Ovary (tissue), 3 donors: ENCODE measurements at regions not wholly inside any gene's neighbourhood (a gene's known extent, or its start where the extent isn't known, plus 50 kb on each side); places are given as distances from the start of the nearest gene placed in this dataset.

Experiments used
- EP300 ChIP-seq: sonication (generic); formaldehyde crosslinking; IDR thresholded peaks from one replicate; pipeline ENCODE4 v1.6.1; 2017; ENCODE audit warnings: antibody characterized with exemption
- POLR2A ChIP-seq: fragments of 450-650 bp; IDR thresholded peaks from one replicate; pipeline ENCODE4 v1.6.1; 2017; ENCODE audit warnings: antibody characterized with exemption, mild to moderate bottlenecking, moderate library complexity
- TF ChIP-seq, protein P1 (sequence below), 3 donors: fragments of 450-650 bp in 2 of 3; fragments of 200-600 bp in 1 of 3; IDR thresholded peaks; one replicate each; pipeline versions ENCODE4 v1.5.1 to v1.8.0; 2016 to 2022; ENCODE audit warnings: antibody characterized with exemption in 3 of 3, mild to moderate bottlenecking in 1 of 3
- donor health status: DM: no; HTN: no; CAD: no.

DNA sequence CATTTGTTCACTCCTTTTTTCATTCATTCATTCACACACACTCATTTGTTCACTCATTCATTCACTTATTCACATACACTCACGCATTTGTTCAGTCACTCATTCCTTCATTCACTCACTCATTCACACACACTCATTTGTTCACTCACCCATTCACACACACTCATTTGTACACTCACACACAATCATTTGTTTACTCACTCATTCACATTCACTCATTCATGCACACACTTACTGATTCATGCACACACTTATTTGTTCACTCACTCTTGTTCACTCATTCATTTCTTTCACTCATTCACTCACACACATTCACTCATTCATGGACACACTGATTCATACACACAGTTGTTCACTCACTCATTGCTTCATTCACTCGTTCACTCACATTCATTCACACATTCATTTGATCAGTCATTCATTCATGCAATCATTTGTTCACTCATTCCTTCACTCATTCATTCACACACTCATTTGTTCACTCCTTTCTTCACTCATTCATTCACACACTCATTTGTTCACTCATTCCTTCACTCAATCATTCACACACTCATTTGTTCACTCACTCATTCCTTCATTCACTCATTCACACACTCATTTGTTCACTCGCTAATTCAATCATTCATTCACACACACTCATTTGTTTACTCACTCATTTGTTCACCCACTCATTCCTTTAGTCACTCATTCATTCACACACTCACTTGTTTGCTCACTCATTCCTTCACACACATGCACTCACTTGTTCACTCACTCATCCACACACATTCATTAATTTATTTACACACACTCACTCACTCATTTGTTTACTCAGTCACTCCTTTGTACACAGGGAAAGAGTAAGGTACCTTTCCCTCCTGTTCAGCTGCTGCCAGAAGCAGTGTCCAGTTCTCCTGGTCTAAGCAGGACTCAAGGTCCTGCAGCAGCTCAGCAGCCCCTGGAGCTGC lies 50.7 kb upstream of the BHLHE23 start:
- TF ChIP-seq, protein P1, sequence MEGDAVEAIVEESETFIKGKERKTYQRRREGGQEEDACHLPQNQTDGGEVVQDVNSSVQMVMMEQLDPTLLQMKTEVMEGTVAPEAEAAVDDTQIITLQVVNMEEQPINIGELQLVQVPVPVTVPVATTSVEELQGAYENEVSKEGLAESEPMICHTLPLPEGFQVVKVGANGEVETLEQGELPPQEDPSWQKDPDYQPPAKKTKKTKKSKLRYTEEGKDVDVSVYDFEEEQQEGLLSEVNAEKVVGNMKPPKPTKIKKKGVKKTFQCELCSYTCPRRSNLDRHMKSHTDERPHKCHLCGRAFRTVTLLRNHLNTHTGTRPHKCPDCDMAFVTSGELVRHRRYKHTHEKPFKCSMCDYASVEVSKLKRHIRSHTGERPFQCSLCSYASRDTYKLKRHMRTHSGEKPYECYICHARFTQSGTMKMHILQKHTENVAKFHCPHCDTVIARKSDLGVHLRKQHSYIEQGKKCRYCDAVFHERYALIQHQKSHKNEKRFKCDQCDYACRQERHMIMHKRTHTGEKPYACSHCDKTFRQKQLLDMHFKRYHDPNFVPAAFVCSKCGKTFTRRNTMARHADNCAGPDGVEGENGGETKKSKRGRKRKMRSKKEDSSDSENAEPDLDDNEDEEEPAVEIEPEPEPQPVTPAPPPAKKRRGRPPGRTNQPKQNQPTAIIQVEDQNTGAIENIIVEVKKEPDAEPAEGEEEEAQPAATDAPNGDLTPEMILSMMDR (IDR thresholded peaks at IDR 0.05) = no peak
- TF ChIP-seq POLR2A = no peak
- TF ChIP-seq EP300 = no peak
